Loucy (cell line): ENCODE measurements at regions not wholly inside any gene's neighbourhood (a gene's known extent, or its start where the extent isn't known, plus 50 kb on each side); places are given as distances from the start of the nearest gene placed in this dataset.

ENCODE experiments used
- H2AFZ ChIP-seq: fragments of 200-600 bp; sonication (generic); 2 replicates; pipeline ENCODE4 v1.6.0; 2016; ENCODE audit warnings: antibody characterized with exemption, mild to moderate bottlenecking, low read length, moderate library complexity
- H3F3A ChIP-seq: fragments of 200-600 bp; 2 replicates; pipeline ENCODE4 v1.6.0; 2016; ENCODE audit warnings: antibody characterized with exemption, low read depth, mild to moderate bottlenecking
- H3K27me3 ChIP-seq: fragments of 200-600 bp; sonication (generic); 2 replicates; pipeline ENCODE4 v1.6.1; 2014; ENCODE audit warnings: low read length, mild to moderate bottlenecking; ENCODE audit not compliant: insufficient read depth, poor library complexity, severe bottlenecking
- H3K36me3 ChIP-seq: fragments of 200-600 bp; sonication (generic); 2 replicates; pipeline ENCODE4 v1.6.1; 2016; ENCODE audit warnings: low read length; ENCODE audit not compliant: insufficient read depth
- H3K4me1 ChIP-seq: fragments of 200-600 bp; sonication (generic); 2 replicates; pipeline ENCODE4 v1.5.1; 2014; ENCODE audit warnings: low read length, mild to moderate bottlenecking; ENCODE audit not compliant: insufficient read depth, poor library complexity, severe bottlenecking
- H3K4me2 ChIP-seq: fragments of 200-600 bp; sonication (generic); 2 replicates; pipeline ENCODE4 v1.6.0; 2014; ENCODE audit warnings: antibody characterized with exemption, low read length, low read depth, mild to moderate bottlenecking; ENCODE audit not compliant: poor library complexity, severe bottlenecking
- H3K4me3 ChIP-seq: fragments of 200-600 bp; sonication (generic); 2 replicates; pipeline ENCODE4 v1.5.1; 2014; ENCODE audit warnings: low read length, mild to moderate bottlenecking, mixed read lengths; ENCODE audit not compliant: poor library complexity, severe bottlenecking
- H3K79me2 ChIP-seq: fragments of 200-600 bp; sonication (generic); 2 replicates; pipeline ENCODE4 v1.6.1; 2014; ENCODE audit warnings: low read length; ENCODE audit not compliant: insufficient read depth
- H3K9ac ChIP-seq: fragments of 200-600 bp; sonication (generic); 2 replicates; pipeline ENCODE4 v1.6.0; 2014; ENCODE audit warnings: mild to moderate bottlenecking, low read depth, low read length, moderate library complexity; ENCODE audit not compliant: poor library complexity, severe bottlenecking
- H3K9me2 ChIP-seq: fragments of 200-600 bp; sonication (generic); replicated peaks from 2 replicates; pipeline ENCODE4 v1.6.1; 2016; ENCODE audit warnings: low read depth, low read length, mixed read lengths
- H3K9me3 ChIP-seq: fragments of 200-600 bp; sonication (generic); 2 replicates; pipeline ENCODE4 v1.6.1; 2014; ENCODE audit warnings: mild to moderate bottlenecking, antibody characterized with exemption, low read length, low read depth; ENCODE audit not compliant: insufficient read depth
- H4K20me1 ChIP-seq: fragments of 200-600 bp; sonication (generic); 2 replicates; pipeline ENCODE4 v1.6.0; 2014; ENCODE audit warnings: antibody characterized with exemption, low read length, mild to moderate bottlenecking; ENCODE audit not compliant: insufficient read depth, poor library complexity, severe bottlenecking
- EZH2phosphoT487 ChIP-seq: fragments of 200-600 bp; IDR thresholded peaks from 2 replicates; pipeline ENCODE4 v1.6.1; 2018; ENCODE audit warnings: antibody characterized with exemption, mild to moderate bottlenecking, moderate library complexity, borderline replicate concordance
- TF ChIP-seq, protein P1 (sequence below): fragments of 200-600 bp; sonication (generic); conservative IDR thresholded peaks from 2 replicates; pipeline ENCODE4 v1.5.1; 2014; ENCODE audit warnings: mild to moderate bottlenecking, antibody characterized with exemption, low read length

DNA sequence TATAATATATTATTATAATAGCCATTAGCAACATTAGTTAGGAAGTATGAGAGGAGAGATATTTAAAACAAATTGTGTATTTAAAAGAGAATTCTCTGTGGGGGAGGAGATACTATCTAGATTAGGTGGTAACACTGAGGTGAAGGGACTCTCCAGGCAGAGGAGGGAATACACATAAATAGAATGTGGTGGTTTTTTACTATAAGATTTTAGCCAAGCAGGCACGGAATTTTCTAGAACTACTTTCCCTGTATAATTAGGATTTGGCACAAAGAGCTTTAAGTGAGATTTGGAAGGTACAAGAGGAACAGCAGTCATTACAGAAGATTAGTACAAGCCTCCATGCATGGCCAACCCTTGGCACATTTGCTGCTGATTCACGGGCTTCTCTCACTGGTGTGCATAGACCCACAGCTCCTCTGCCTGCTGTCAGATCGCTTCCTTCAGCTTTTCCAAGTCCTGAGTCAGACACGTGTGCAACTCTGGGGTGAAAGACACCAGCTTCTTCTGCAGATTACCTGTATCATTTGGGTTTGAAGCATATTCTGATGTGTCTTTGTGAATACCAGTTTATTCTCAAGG is 685.5 kb downstream of the KCTD8 start:
- H3K79me2 ChIP-seq, result no peaks in the 10 kb centered on the region
- TF ChIP-seq EZH2phosphoT487, result no peak
- no peaks in the 10 kb centered on the region for H3K4me1 ChIP-seq
- H3K36me3 ChIP-seq, result no peaks in the 10 kb centered on the region
- no peaks in the 10 kb centered on the region for H3F3A ChIP-seq
- no peak overlapping the region for H3K4me2 ChIP-seq
- H3K4me3 ChIP-seq, result no peak overlapping the region
- H4K20me1 ChIP-seq, result no peaks in the 10 kb centered on the region
- no peaks in the 10 kb centered on the region for H3K9me2 ChIP-seq
- H3K9me3 ChIP-seq, result no peaks in the 10 kb centered on the region
- H3K27me3 ChIP-seq, result no peaks in the 10 kb centered on the region
- H3K9ac ChIP-seq, result no peak overlapping the region
- no peak overlapping the region for H2AFZ ChIP-seq

GRCh38 chr4:43765514-43765913 is 683.1 kb downstream of the KCTD8 start:
- no peaks in the 10 kb centered on the region for H3K79me2 ChIP-seq
- H3K9me2 ChIP-seq, result no peaks in the 10 kb centered on the region
- no peak overlapping the region for H2AFZ ChIP-seq
- no peak overlapping the region for H3K4me3 ChIP-seq
- no peaks in the 10 kb centered on the region for H3F3A ChIP-seq
- H3K4me1 ChIP-seq, result no peaks in the 10 kb centered on the region
- TF ChIP-seq, protein P1, sequence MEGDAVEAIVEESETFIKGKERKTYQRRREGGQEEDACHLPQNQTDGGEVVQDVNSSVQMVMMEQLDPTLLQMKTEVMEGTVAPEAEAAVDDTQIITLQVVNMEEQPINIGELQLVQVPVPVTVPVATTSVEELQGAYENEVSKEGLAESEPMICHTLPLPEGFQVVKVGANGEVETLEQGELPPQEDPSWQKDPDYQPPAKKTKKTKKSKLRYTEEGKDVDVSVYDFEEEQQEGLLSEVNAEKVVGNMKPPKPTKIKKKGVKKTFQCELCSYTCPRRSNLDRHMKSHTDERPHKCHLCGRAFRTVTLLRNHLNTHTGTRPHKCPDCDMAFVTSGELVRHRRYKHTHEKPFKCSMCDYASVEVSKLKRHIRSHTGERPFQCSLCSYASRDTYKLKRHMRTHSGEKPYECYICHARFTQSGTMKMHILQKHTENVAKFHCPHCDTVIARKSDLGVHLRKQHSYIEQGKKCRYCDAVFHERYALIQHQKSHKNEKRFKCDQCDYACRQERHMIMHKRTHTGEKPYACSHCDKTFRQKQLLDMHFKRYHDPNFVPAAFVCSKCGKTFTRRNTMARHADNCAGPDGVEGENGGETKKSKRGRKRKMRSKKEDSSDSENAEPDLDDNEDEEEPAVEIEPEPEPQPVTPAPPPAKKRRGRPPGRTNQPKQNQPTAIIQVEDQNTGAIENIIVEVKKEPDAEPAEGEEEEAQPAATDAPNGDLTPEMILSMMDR, result no peak
- no peak for TF ChIP-seq EZH2phosphoT487
- H3K36me3 ChIP-seq, result no peaks in the 10 kb centered on the region
- H3K9ac ChIP-seq, result no peak overlapping the region
- no peaks in the 10 kb centered on the region for H3K9me3 ChIP-seq
- no peak overlapping the region for H3K4me2 ChIP-seq
- H4K20me1 ChIP-seq, result no peaks in the 10 kb centered on the region
- no peaks in the 10 kb centered on the region for H3K27me3 ChIP-seq

GRCh38 chr4:43766648-43767047 is 682.0 kb downstream of the KCTD8 start:
- Histone ChIP-seq H3K4me1 (no peaks in the 10 kb centered on the region), H3K36me3 (no peaks in the 10 kb centered on the region), H3K9me3 (no peaks in the 10 kb centered on the region), H3K27me3 (no peaks in the 10 kb centered on the region), H2AFZ (no peak overlapping the region), H3K4me3 (no peak overlapping the region), H3F3A (no peaks in the 10 kb centered on the region), H3K9ac (no peak overlapping the region), H3K79me2 (no peaks in the 10 kb centered on the region), H3K9me2 (no peaks in the 10 kb centered on the region), H3K4me2 (no peak overlapping the region), H4K20me1 (no peaks in the 10 kb centered on the region)
- TF ChIP-seq EZH2phosphoT487, result no peak
- TF ChIP-seq, protein P1, result no peak

- Histone ChIP-seq H3K4me3 (no peak overlapping the region), H3K4me1 (no peaks in the 10 kb centered on the region), H2AFZ (no peak overlapping the region), H3K79me2 (no peaks in the 10 kb centered on the region), H3K36me3 (no peaks in the 10 kb centered on the region), H3F3A (no peaks in the 10 kb centered on the region), H3K9me2 (no peaks in the 10 kb centered on the region), H3K9me3 (no peaks in the 10 kb centered on the region), H3K27me3 (no peaks in the 10 kb centered on the region), H3K9ac (no peak overlapping the region), H4K20me1 (no peaks in the 10 kb centered on the region), H3K4me2 (no peak overlapping the region)
- TF ChIP-seq, protein P1, result peak; percentile 53
- TF ChIP-seq EZH2phosphoT487, result no peak
These were observed 672.2 kb downstream of the KCTD8 start for GRCh38 chr4:43776371-43776770.
